ENCODE measurements at regions not wholly inside any gene's neighbourhood (a gene's known extent, or its start where the extent isn't known, plus 50 kb on each side); places are given as distances from the start of the nearest gene placed in this dataset.

DNA sequence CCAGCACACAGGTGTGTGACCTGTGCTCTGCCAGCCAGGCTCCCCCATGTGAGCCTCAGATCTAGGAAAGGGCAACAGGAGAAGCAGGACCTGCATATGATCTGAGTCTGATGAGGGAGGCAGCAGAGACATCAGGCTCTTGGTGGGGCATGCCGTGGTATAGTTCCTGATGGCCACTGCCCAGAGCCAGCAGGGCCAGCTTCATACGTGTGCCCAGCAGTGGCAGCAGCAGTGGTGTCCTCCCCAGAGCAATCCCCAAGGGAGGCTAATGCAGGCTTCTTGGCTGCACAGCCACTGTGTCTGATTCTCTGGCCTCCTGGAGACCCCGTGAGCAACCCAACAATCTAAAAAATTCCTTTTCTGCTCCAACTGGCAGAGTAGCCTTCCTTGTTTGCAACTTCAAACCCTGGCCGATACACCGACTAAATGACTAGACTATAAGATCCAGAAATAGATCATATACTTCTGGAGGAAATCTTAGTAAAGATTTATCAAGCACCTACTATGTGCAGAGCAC is 230.6 kb upstream of the ZMIZ1 start:
- peaks cover 3 to 21% (median 8%) of the 10 kb centered on the region in 7 donors for H3K9me3 Mint-ChIP-seq
- DNase-seq: no peak
- no peaks in the 10 kb centered on the region for H3K4me1 Mint-ChIP-seq
- H3K36me3 Mint-ChIP-seq: peaks cover 0 to 12% of the 10 kb centered on the region in 2 donors
- no peak overlapping the region for H3K4me3 Mint-ChIP-seq
- H3K27ac Mint-ChIP-seq: no peak overlapping the region
- ATAC-seq (ENCODE audit: low read depth in 2 of 2): no peak
- peaks cover 37 to 40% (median 37%) of the 10 kb centered on the region in 3 donors for H3K27me3 Mint-ChIP-seq

DNA sequence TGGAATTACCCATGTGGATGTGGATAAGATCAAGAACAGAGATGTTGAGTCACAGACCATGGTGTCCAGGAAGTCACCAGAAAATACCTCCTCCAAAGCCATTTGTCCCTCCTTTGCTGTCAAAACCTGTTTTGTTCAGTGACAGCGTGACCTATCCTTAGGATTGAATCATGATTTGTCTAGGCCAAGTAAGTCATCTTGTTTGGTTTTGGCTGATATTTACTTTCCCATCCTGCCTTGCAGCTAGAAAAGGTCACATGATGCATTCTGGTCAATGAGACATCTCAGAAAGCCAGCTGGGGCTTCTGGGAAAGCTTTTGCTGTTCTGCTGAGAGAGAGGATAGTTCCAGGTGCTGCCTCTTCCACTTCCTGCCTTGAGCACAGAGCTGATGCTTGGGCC is 225.3 kb upstream of the ZMIZ1 start:
- Mint-ChIP-seq H3K27me3 (peaks cover 11 to 27% (median 18%) of the 10 kb centered on the region in 3 donors), H3K4me1 (no peaks in the 10 kb centered on the region), H3K27ac (no peak overlapping the region), H3K9me3 (peaks cover 2 to 23% (median 7%) of the 10 kb centered on the region in 7 donors), H3K4me3 (no peak overlapping the region), H3K36me3 (peaks cover 0 to 12% of the 10 kb centered on the region in 2 donors)
- no peak for ATAC-seq (ENCODE audit: low read depth in 2 of 2)
- no peak for DNase-seq

DNA sequence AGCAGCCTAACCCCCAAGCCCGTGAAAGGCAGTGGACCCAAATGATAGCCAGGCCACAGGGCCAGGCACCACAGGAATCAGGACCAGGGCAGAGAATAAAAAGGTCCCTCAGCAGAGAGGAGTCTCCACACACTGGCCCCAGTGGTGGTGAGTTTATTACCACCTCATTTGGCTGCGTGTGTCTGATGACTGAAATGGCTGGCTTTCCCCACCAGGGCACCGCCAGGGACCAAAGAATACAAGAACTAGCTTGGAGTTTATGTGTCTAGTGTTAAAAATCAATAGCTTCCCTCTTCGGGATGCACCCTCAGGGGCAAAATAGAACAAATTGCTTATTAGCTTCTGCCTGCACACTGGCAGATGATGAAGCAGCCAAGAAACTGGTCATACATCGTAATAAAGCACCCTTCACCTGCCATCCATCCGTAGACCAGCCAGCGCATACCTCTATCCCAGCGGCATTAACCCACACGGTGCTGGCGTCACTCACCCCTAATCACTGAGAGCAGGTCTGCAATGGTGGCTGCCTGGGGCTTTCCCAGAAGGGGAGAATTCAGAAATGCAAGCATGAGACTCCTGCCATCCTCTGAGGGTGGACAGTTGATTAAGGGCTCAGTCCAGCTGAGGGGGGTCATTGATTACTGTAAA is 223.7 kb upstream of the ZMIZ1 start:
- Mint-ChIP-seq H3K9me3 (peaks cover 2 to 23% (median 7%) of the 10 kb centered on the region in 7 donors), H3K36me3 (peaks cover 0 to 12% of the 10 kb centered on the region in 2 donors), H3K4me3 (no peak overlapping the region)

DNA sequence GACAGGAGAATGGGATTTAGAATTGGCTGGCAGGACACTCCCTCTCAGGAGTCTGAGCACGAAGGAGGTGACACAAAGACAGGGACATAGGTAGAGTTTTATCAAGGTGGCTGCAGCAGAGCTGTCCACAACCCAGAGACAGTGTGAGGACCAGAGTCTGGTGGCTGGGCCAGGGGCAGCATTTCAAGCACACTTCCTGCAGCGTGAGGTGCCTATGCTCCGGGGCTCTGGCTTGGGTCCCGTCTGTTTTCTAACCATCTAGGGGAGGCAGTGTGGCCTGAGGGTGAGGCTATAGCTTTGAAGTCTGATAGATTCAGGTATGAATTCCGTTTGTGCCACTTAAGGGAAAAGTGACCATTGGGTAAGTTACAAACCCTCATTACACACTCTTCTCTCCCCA is 222.7 kb upstream of the ZMIZ1 start:
- Mint-ChIP-seq H3K9me3 (peaks cover 2 to 19% (median 7%) of the 10 kb centered on the region in 7 donors), H3K27me3 (peaks cover under 1 to 25% (median 20%) of the 10 kb centered on the region in 3 donors), H3K4me1 (no peaks in the 10 kb centered on the region), H3K36me3 (peaks cover 0 to 8% of the 10 kb centered on the region in 2 donors), H3K27ac (no peak overlapping the region), H3K4me3 (no peak overlapping the region)
- ATAC-seq (ENCODE audit: low read depth in 2 of 2): no peak
- no peak for DNase-seq

More for the DNA sequence above, 223.7 kb upstream of the ZMIZ1 start:
- H3K27ac Mint-ChIP-seq: no peak overlapping the region
- H3K4me1 Mint-ChIP-seq: no peaks in the 10 kb centered on the region
- DNase-seq (no peak), ATAC-seq (ENCODE audit: low read depth in 2 of 2) (no peak)
- H3K27me3 Mint-ChIP-seq: peaks cover 5 to 27% (median 24%) of the 10 kb centered on the region in 3 donors

DNA sequence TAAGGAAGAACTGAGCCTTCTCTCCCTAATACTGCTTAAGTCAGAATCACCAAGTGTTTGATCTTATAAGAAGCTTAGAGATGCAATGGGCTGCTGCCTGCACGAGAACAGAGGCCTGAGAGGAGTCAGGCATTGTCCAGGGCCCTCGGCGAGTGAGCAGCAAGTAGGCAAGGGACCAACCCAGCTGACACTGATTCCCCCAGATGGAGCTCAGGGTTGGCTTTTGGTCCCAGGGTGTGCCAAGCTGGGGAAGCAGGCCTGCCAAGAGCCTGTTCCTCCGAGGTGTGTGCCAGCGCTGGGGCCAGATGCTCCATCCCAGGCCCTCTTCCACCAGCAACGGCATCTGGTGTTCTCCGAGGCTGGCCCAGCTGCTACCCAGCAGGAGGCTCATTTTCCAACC is 222.0 kb upstream of the ZMIZ1 start:
- Mint-ChIP-seq H3K9me3 (peaks cover 2 to 13% (median 7%) of the 10 kb centered on the region in 7 donors), H3K27ac (no peak overlapping the region), H3K4me3 (no peak overlapping the region), H3K27me3 (peaks cover 0 to 21% (median 13%) of the 10 kb centered on the region in 3 donors), H3K36me3 (peaks cover 0 to 1% of the 10 kb centered on the region in 2 donors), H3K4me1 (no peaks in the 10 kb centered on the region)
- DNase-seq: no peak
- no peak for ATAC-seq (ENCODE audit: low read depth in 2 of 2)

DNA sequence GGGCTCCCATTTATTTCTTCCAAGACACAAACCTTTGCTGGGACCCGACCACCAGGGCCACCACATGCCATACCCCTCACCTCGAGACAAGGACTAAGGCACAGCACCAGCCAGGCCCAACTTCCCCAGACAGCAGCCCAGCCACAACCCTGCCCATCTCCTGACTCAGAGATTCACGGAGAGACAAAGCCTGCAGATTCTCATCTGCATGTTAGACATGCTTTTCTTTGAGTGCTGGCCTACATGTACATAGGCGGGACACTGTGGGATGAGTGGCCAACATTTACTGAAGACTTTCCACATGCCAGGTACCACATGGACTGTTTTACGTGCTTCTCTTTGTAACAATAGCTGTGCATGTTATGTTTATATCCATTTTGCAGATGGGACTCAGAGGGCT is 221.3 kb upstream of the ZMIZ1 start:
- ATAC-seq (ENCODE audit: low read depth in 2 of 2): no peak

DNA sequence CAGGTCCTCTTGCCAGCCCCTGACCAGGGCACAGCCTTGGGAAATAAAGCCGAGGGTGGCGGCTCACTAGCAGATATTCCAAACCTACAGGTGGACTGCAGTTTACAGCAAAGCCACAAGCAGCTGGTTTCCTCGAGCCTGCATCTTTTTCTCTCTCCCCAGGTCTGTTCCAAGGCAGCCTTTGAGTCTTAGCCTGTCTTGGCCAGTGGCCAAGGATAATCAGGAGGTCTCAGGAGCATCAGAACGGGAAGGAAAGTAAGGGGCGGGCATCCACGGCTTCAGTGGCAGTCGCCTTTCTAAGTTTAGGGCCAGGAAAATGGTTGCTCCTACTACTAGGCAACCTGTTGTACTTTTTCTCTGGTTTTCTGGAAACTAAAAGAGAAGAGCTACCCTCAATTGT is 219.7 kb upstream of the ZMIZ1 start:
- Mint-ChIP-seq H3K4me3 (no peak overlapping the region), H3K36me3 (no peaks in the 10 kb centered on the region), H3K27ac (no peak overlapping the region), H3K9me3 (peaks cover 0 to 3% (median 0%) of the 10 kb centered on the region in 7 donors), H3K4me1 (no peaks in the 10 kb centered on the region), H3K27me3 (peaks cover 0 to 27% (median 18%) of the 10 kb centered on the region in 3 donors)
- DNase-seq: no peak
- ATAC-seq (ENCODE audit: low read depth in 2 of 2): no peak

More for the DNA sequence above, 221.3 kb upstream of the ZMIZ1 start:
- no peaks in the 10 kb centered on the region for H3K4me1 Mint-ChIP-seq
- H3K9me3 Mint-ChIP-seq: peaks cover 2 to 10% (median 7%) of the 10 kb centered on the region in 7 donors
- DNase-seq: no peak
- H3K27me3 Mint-ChIP-seq: peaks cover 0 to 20% (median 12%) of the 10 kb centered on the region in 3 donors
- H3K36me3 Mint-ChIP-seq: no peaks in the 10 kb centered on the region
- H3K4me3 Mint-ChIP-seq: no peak overlapping the region
- H3K27ac Mint-ChIP-seq: no peak overlapping the region

DNA sequence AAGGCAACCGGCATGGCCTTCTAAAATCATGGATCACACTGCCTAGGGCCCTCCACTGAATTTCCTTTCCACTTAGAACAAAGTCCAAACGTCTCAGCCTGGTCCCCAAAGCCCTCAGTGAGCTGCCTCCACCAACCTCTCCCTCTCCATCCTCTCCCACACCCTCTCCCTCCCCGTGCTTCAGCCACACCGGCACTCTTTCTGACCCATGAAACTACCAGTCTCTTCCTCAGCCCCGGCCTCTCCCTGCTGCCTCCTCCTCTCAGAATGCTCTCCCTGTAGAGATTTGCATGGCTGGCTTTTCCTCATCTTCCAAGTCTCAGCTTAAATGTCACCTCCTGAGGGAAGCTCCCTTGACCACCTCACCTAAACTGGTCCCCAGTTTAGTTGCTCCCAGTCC is 219.0 kb upstream of the ZMIZ1 start:
- H3K27ac Mint-ChIP-seq: peak overlapping the region in 1 of 6 donors; percentile 43

DNA sequence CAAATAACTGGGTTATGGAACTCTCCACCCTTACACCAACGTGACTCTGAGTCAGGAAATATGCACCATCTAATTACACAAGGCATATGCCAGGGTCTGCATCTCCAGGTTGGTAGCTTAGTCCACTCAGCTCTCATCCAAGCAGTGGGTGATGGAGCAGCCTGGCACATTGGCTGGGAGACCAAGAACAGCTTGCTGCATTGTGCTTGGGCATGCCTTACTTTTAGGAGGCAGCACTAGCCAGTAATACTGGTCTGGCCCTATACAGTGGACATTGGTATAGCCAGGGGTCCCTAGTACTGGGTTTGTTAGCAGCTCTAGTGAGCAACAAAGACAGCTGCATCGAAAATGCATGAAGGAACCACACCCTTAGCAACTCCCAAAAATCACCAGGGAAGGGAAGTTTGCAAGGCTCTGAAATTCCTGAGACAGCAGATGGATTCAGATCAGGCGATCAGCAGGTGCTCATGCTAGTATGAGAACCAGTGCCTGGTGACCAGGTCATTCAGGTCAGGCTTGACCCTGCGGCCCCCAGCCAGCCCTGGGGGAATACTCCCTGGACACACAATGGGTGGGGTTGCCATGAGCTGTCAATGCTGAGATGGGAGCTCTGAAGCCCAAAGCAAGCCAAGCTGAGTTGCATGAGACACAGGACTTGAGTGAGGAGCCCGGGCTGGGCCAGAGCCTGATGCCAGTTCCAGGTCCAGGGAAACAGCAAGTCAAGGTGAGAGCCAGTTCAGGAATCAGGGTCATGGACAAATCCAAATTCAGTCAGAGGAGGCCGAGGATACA is 217.9 kb upstream of the ZMIZ1 start:
- peaks cover 0 to 27% (median 18%) of the 10 kb centered on the region in 3 donors for H3K27me3 Mint-ChIP-seq
- H3K27ac Mint-ChIP-seq: no peak overlapping the region
- H3K9me3 Mint-ChIP-seq: peaks cover 0 to 3% (median 0%) of the 10 kb centered on the region in 7 donors
- DNase-seq: no peak
- ATAC-seq (ENCODE audit: low read depth in 2 of 2): no peak
- H3K36me3 Mint-ChIP-seq: no peaks in the 10 kb centered on the region
- no peak overlapping the region for H3K4me3 Mint-ChIP-seq
- no peaks in the 10 kb centered on the region for H3K4me1 Mint-ChIP-seq

More for the DNA sequence above, 219.0 kb upstream of the ZMIZ1 start:
- Mint-ChIP-seq H3K36me3 (no peaks in the 10 kb centered on the region), H3K4me1 (no peaks in the 10 kb centered on the region), H3K27me3 (peaks cover 0 to 27% (median 18%) of the 10 kb centered on the region in 3 donors), H3K9me3 (peaks cover 0 to 3% (median 0%) of the 10 kb centered on the region in 7 donors), H3K4me3 (no peak overlapping the region)
- no peak for ATAC-seq (ENCODE audit: low read depth in 2 of 2)
- DNase-seq: no peak

DNA sequence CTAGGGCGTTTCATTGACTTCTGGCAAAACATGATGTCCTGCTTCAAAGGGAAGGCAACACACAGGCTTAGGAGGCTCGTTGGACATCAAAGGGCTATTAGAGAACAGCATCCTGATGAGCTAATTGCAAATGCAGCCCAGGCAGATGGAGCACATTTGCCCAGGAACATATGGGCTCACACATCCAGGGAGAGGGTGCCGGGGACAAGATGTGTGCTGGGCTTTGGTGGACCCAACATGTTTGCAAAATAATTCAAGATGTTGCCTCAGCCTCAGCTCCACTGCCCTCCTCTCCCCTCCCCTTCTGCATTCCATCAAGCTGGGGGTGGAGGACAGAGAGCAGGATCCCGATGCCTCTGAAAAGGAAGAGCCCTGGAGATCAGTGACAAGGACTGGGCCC is 217.1 kb upstream of the ZMIZ1 start:
- Mint-ChIP-seq H3K27me3 (peaks cover 0 to 21% (median 18%) of the 10 kb centered on the region in 3 donors), H3K4me1 (no peaks in the 10 kb centered on the region), H3K36me3 (no peaks in the 10 kb centered on the region), H3K4me3 (no peak overlapping the region), H3K27ac (no peak overlapping the region), H3K9me3 (peaks cover 0 to 3% (median 0%) of the 10 kb centered on the region in 7 donors)
- DNase-seq (no peak), ATAC-seq (ENCODE audit: low read depth in 2 of 2) (no peak)

DNA sequence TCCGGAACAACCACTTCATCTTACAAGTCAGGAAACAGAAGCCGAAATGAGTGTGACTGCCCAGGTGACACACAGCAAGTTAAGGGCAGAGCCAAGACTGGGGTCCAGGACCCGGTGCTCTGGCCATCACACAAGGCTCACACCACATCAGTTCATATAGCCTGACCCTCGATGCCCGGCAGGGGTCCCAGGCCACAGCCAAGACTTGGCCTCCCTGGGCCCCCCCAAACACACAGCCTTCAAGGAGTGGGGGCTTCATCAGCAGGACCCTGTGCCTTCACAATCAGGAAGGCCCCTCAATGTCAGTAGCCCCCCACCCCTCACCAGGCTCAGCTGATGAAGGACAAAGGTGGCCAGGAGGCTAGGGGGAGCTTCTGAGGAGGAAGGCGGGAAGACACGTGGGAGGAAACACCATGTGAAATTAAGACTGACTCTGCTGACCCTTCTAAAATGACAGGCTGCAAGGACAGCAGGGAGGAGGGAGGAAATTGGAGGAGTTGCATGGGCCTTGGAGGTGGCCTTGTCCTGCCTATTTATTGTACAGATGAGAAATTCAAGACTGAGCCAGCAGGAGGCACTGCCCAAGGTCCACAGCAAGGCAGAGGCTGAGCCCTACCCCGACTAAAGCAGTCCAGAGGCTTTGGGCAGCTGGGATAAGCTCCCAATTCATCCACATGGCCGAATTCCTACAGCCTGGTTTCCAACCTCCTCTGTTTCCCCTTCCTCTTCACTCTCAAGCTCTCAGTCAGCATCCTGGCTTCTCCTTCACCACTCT is 216.1 kb upstream of the ZMIZ1 start:
- ATAC-seq (ENCODE audit: low read depth in 2 of 2): no peak

DNA sequence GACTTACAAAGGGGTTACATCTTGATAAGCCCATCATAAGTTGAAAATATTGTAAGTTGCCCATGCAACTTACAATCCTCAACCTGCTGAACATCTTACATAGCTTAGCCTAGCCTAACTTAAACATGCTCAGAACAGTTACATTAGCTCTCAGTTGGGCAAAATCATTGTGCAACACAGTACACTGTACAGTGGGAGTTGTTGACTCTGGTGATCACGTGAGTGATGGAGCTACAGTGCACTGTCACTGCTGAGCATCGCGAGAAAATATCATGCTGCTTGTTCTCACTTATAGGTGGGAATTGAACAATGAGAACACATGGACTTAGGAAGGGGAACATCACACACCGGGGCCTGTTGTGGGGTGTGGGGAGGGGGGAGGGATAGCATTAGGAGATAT is 214.9 kb upstream of the ZMIZ1 start:
- ATAC-seq (ENCODE audit: low read depth in 2 of 2) (no peak), DNase-seq (no peak)
- Mint-ChIP-seq H3K27ac (no peak overlapping the region), H3K9me3 (peaks cover 0 to 3% (median 0%) of the 10 kb centered on the region in 7 donors), H3K4me1 (no peaks in the 10 kb centered on the region), H3K27me3 (peaks cover 5 to 21% (median 13%) of the 10 kb centered on the region in 3 donors), H3K4me3 (no peak overlapping the region), H3K36me3 (no peaks in the 10 kb centered on the region)

More for the DNA sequence above, 216.1 kb upstream of the ZMIZ1 start:
- H3K36me3 Mint-ChIP-seq: no peaks in the 10 kb centered on the region
- H3K27me3 Mint-ChIP-seq: peaks cover 2 to 21% (median 13%) of the 10 kb centered on the region in 3 donors
- DNase-seq: no peak
- no peak overlapping the region for H3K4me3 Mint-ChIP-seq
- H3K4me1 Mint-ChIP-seq: no peaks in the 10 kb centered on the region
- H3K9me3 Mint-ChIP-seq: peaks cover 0 to 3% (median 0%) of the 10 kb centered on the region in 7 donors
- no peak overlapping the region for H3K27ac Mint-ChIP-seq

DNA sequence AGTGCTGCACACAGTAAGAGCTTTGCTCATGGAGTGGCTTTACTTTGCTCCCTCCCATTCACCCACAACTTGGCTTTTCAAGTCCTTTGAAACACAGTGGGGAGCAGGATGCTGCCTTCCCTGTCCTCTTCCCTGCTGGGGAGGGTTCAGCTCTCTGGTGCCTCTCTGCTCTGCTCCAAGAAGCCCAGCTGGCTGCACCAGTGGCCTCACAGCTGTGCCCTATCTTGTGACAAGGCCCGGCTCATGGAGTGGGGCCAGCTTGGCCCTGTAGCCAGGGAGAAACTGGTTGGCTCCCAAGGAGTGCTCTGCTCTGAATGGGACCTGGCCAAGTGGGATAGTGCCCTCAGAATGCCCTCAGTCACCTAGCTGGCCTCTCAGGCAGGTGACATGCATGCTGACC is 212.3 kb upstream of the ZMIZ1 start:
- H3K4me1 Mint-ChIP-seq: no peaks in the 10 kb centered on the region
- no peak overlapping the region for H3K4me3 Mint-ChIP-seq
- ATAC-seq (ENCODE audit: low read depth in 2 of 2) (no peak), DNase-seq (no peak)
- H3K27me3 Mint-ChIP-seq: peaks cover 14 to 23% (median 20%) of the 10 kb centered on the region in 3 donors
- no peak overlapping the region for H3K27ac Mint-ChIP-seq
- H3K36me3 Mint-ChIP-seq: no peaks in the 10 kb centered on the region
- H3K9me3 Mint-ChIP-seq: no peaks in the 10 kb centered on the region

Data from naive B cell (primary cell).